ENCODE measurements at regions not wholly inside any gene's neighbourhood (a gene's known extent, or its start where the extent isn't known, plus 50 kb on each side); places are given as distances from the start of the nearest gene placed in this dataset.
A peak's percentile ranks its signal among the peaks of the same experiment; 100 is the strongest.

GRCh38 chr1:95650631-95651030, 416.6 kb downstream of the RWDD3 start:
- H3K27ac ChIP-seq (ENCODE audit: low read depth in 2 of 2, low read length in 1 of 2) = peak overlapping the region in 1 of 2 experiments; percentile 100; a peak in 2 of 4 replicates
- no peaks in the 10 kb centered on the region for H3K27me3 ChIP-seq (ENCODE audit: insufficient read depth)
- no peak overlapping the region for H3K4me3 ChIP-seq (ENCODE audit: low read depth in 2 of 2, low read length in 1 of 2)
- POLR2A ChIA-PET = interaction anchor here (1.5 kb wide), 1 partner anchor 9 kb away, joined by 5 read pairs; no protein-coding TSS in a partner anchor
- CTCF ChIA-PET = no interaction called here
- WGBS (ENCODE audit: low lambda C conversion rate) = 24% methylated on average over 3 of the region's 3 CpGs
- no peak for TF ChIP-seq USF2 (IDR thresholded peaks at IDR 0.05; ENCODE audit: borderline replicate concordance, low read depth, low read length)
- no peak for TF ChIP-seq FOSL2 (IDR thresholded peaks at IDR 0.05; ENCODE audit: borderline replicate concordance, low read depth)
- TF ChIP-seq SMC3 (IDR thresholded peaks at IDR 0.05; ENCODE audit: low read depth, low read length) = no peak
- TF ChIP-seq CHD2 (IDR thresholded peaks at IDR 0.05; ENCODE audit: low read length, partially characterized antibody) = no peak
- no peak for TF ChIP-seq MXI1 (IDR thresholded peaks at IDR 0.05; ENCODE audit: low read depth, low read length)
- TF ChIP-seq RFX5 (IDR thresholded peaks at IDR 0.05; ENCODE audit: low read length) = no peak
- TF ChIP-seq IRF3 (IDR thresholded peaks at IDR 0.05; ENCODE audit: low read depth, low read length) = no peak
- TF ChIP-seq MAX (IDR thresholded peaks at IDR 0.05; ENCODE audit: low read depth) = no peak
- no peaks in the 10 kb centered on the region for H3K79me2 ChIP-seq (ENCODE audit: insufficient read depth)
- DNase-seq = no peak
- H3K9me3 ChIP-seq = no peaks in the 10 kb centered on the region
- no peak overlapping the region for H2AFZ ChIP-seq (ENCODE audit: low read depth)
- H4K20me1 ChIP-seq (ENCODE audit: insufficient read depth) = no peaks in the 10 kb centered on the region
- no peak overlapping the region for H3K4me2 ChIP-seq
- no peaks in the 10 kb centered on the region for H3F3A ChIP-seq (replicated peaks; ENCODE audit: insufficient read depth)
- peaks cover 0 to 31% of the 10 kb centered on the region in 2 experiments; a peak in 2 of 4 replicates for H3K4me1 ChIP-seq (ENCODE audit: control insufficient read depth in 1 of 2, insufficient read depth in 2 of 2, low read depth in 1 of 2, low read length in 1 of 2)
- H3K36me3 ChIP-seq (replicated peaks in 1 of 2; ENCODE audit: control insufficient read depth in 1 of 2, insufficient read depth in 2 of 2, low read length in 1 of 2) = no peaks in the 10 kb centered on the region
- no peak overlapping the region for H3K9ac ChIP-seq
- no peaks in the 10 kb centered on the region for H3K9me2 ChIP-seq

GRCh38 chr1:95652423-95652965, 418.5 kb downstream of the RWDD3 start:
- ChIA-PET CTCF (interaction anchor here (1.1 to 3.9 kb wide), 4 partner anchors 10 to 343 kb away, joined by 3 to 26 read pairs (median 6); no protein-coding TSS in a partner anchor), POLR2A (interaction anchor here (0.6 to 4.5 kb wide), 9 partner anchors 10 to 407 kb away, joined by 3 to 35 read pairs (median 5); no protein-coding TSS in a partner anchor)
- no peak overlapping the region for H3K9ac ChIP-seq
- no peak overlapping the region for H3K4me3 ChIP-seq (ENCODE audit: low read depth in 2 of 2, low read length in 1 of 2)
- DNase-seq = no peak
- H3K79me2 ChIP-seq (ENCODE audit: insufficient read depth) = no peaks in the 10 kb centered on the region
- TF ChIP-seq RAD21 (IDR thresholded peaks at IDR 0.05; ENCODE audit: low read length) (peak; percentile 35), JUND (IDR thresholded peaks at IDR 0.05) (no peak), GATA2 (CRISPR knock-in tag; IDR thresholded peaks at IDR 0.05) (no peak; the same call in 1 of the 2 replicates), EP300 (IDR thresholded peaks at IDR 0.05; ENCODE audit: borderline replicate concordance in 1 of 2, low read depth in 1 of 2, low read length in 1 of 2) (peak in 1 of 2 experiments; percentile 76; a peak in 1 of 4 replicates), TCF12 (IDR thresholded peaks at IDR 0.05) (no peak), FOXJ3 (CRISPR knock-in tag; IDR thresholded peaks at IDR 0.05) (peak; percentile 75), RCOR1 (IDR thresholded peaks at IDR 0.05; ENCODE audit: low read length) (peak; percentile 89; the same call in 1 of the 2 replicates), REST (IDR thresholded peaks at IDR 0.05; ENCODE audit: low read depth, low read length) (no peak), CHD2 (IDR thresholded peaks at IDR 0.05; ENCODE audit: low read length, partially characterized antibody) (no peak), TAF1 (IDR thresholded peaks at IDR 0.05; ENCODE audit: borderline replicate concordance, low read depth, low read length) (no peak), POLR2AphosphoS5 (IDR thresholded peaks at IDR 0.05; ENCODE audit: low read depth, low read length) (no peak), RFX5 (IDR thresholded peaks at IDR 0.05; ENCODE audit: low read length) (no peak), USF2 (IDR thresholded peaks at IDR 0.05; ENCODE audit: borderline replicate concordance, low read depth, low read length) (no peak)
- no peaks in the 10 kb centered on the region for H3K9me3 ChIP-seq
- H3K27me3 ChIP-seq (ENCODE audit: insufficient read depth) = no peaks in the 10 kb centered on the region
- H3K4me2 ChIP-seq = no peak overlapping the region
- no peak overlapping the region for H2AFZ ChIP-seq (ENCODE audit: low read depth)
- H3F3A ChIP-seq (replicated peaks; ENCODE audit: insufficient read depth) = no peaks in the 10 kb centered on the region
- no peaks in the 10 kb centered on the region for H4K20me1 ChIP-seq (ENCODE audit: insufficient read depth)
- no peaks in the 10 kb centered on the region for H3K9me2 ChIP-seq
- no peaks in the 10 kb centered on the region for H3K36me3 ChIP-seq (replicated peaks in 1 of 2; ENCODE audit: control insufficient read depth in 1 of 2, insufficient read depth in 2 of 2, low read length in 1 of 2)
- H3K4me1 ChIP-seq (ENCODE audit: control insufficient read depth in 1 of 2, insufficient read depth in 2 of 2, low read depth in 1 of 2, low read length in 1 of 2) = peaks cover 0 to 31% of the 10 kb centered on the region in 2 experiments; a peak in 2 of 4 replicates
- peak overlapping the region; percentile 11 to 100; a peak in 3 of 4 replicates for H3K27ac ChIP-seq (ENCODE audit: low read depth in 2 of 2, low read length in 1 of 2)
- 14% methylated on average over 8 of the region's 8 CpGs for WGBS (ENCODE audit: low lambda C conversion rate)

All from SK-N-SH (cell line).